B cell (primary cell): ENCODE measurements at regions not wholly inside any gene's neighbourhood (a gene's known extent, or its start where the extent isn't known, plus 50 kb on each side); places are given as distances from the start of the nearest gene placed in this dataset.

Experiments
- ATAC-seq: fragments of 200-7000 bp; cut with Tn5 transposase; one replicate; pipeline ENCODE4 v1.10.0; 2021; ENCODE audit warnings: low read depth, mild to moderate bottlenecking, moderate number of reproducible peaks, moderate library complexity
- CTCF ChIA-PET: fragments of 350-600 bp; sonication (Branson Sonifier 250); formaldehyde crosslinking; loops from one replicate; lab custom pipeline; 2021; ENCODE audit warnings: antibody characterized with exemption, inconsistent platforms; lab: Charles Lee
- POLR2A ChIA-PET: fragments of 350-600 bp; sonication (Branson Sonifier 250); formaldehyde crosslinking; loops from one replicate; lab custom pipeline; 2021; ENCODE audit warnings: antibody characterized with exemption; lab: Charles Lee
- DNase-seq: peaks from one replicate; pipeline ENCODE4 v3.0.0; 2013
- H2AFZ ChIP-seq: 2 replicates; pipeline ENCODE4 v1.6.1; 2012; ENCODE audit warnings: mild to moderate bottlenecking, low read depth, low read length; ENCODE audit not compliant: insufficient read depth, poor library complexity, severe bottlenecking
- H3K27ac ChIP-seq, 2 donors: 1 replicate in 1 of 2; 2 replicates in 1 of 2; pipeline ENCODE4 v1.5.1; 2012 to 2013; ENCODE audit warnings: low read length in 2 of 2, mild to moderate bottlenecking in 2 of 2, moderate library complexity in 1 of 2
- H3K27me3 ChIP-seq, 4 experiments: fragments of 200-600 bp in 1 of 4; sonication (generic) in 1 of 4; replicated peaks in 1 of 4; 1 replicate in 2 of 4; 2 replicates in 2 of 4; pipeline versions ENCODE4 v1.6.1 to v1.7.0; 2013 to 2016; ENCODE audit warnings: low read length in 3 of 4, mild to moderate bottlenecking in 2 of 4, mixed read lengths in 1 of 4, moderate library complexity in 1 of 4; ENCODE audit not compliant: insufficient read depth in 4 of 4, control insufficient read depth in 3 of 4; ENCODE audit errors: control extremely low read depth in 1 of 4
- H3K36me3 ChIP-seq, 2 experiments: replicated peaks in 1 of 2; 1 replicate in 1 of 2; 2 replicates in 1 of 2; pipeline versions ENCODE4 v1.6.1 to v1.7.1; 2013; ENCODE audit warnings: low read length in 1 of 2; ENCODE audit not compliant: insufficient read depth in 2 of 2, control insufficient read depth in 1 of 2; ENCODE audit errors: control extremely low read depth in 1 of 2, extremely low read depth in 1 of 2
- H3K4me1 ChIP-seq, 2 donors: fragments of 200-600 bp in 1 of 2; sonication (generic) in 1 of 2; 1 replicate in 1 of 2; 2 replicates in 1 of 2; pipeline versions ENCODE4 v1.5.1 to v1.6.1; 2013 to 2017; ENCODE audit warnings: low read length in 2 of 2; ENCODE audit not compliant: control insufficient read depth in 2 of 2, insufficient read depth in 2 of 2
- H3K4me2 ChIP-seq: replicated peaks from 2 replicates; pipeline ENCODE3; 2012; ENCODE audit warnings: mild to moderate bottlenecking, low read depth, low read length; ENCODE audit not compliant: poor library complexity, severe bottlenecking
- H3K4me3 ChIP-seq, 5 experiments: fragments of 200-600 bp in 1 of 5; sonication (generic) in 1 of 5; 1 replicate in 3 of 5; 2 replicates in 2 of 5; pipeline versions ENCODE4 v1.5.1 to v1.7.0; 2011 to 2016; ENCODE audit warnings: low read length in 4 of 5, mild to moderate bottlenecking in 4 of 5, low read depth in 2 of 5, control low read depth in 1 of 5, moderate library complexity in 1 of 5; ENCODE audit not compliant: insufficient read depth in 1 of 5; ENCODE audit errors: control extremely low read depth in 1 of 5, extremely low read depth in 1 of 5
- H3K79me2 ChIP-seq: fragments of 200-600 bp; sonication (generic); one replicate; pipeline ENCODE4 v1.6.0; 2016; ENCODE audit warnings: low read length; ENCODE audit not compliant: control insufficient read depth, insufficient read depth
- H3K9ac ChIP-seq: fragments of 200-600 bp; sonication (generic); 2 replicates; pipeline ENCODE4 v1.6.1; 2017; ENCODE audit warnings: mild to moderate bottlenecking, low read length, moderate library complexity
- H3K9me3 ChIP-seq, 3 donors: one replicate each; pipeline versions ENCODE4 v1.6.1 to v1.7.1; 2013; ENCODE audit warnings: low read length in 2 of 3; ENCODE audit not compliant: control insufficient read depth in 2 of 3, insufficient read depth in 1 of 3; ENCODE audit errors: control extremely low read depth in 1 of 3
- H4K20me1 ChIP-seq: 2 replicates; pipeline ENCODE4 v1.6.0; 2012; ENCODE audit warnings: mild to moderate bottlenecking, low read length; ENCODE audit not compliant: insufficient read depth, control insufficient read depth, poor library complexity, severe bottlenecking
- H3K27ac Mint-ChIP-seq: one replicate; pipeline ENCODE4 v1.8.0; 2021; ENCODE audit warnings: mixed read lengths
- H3K27me3 Mint-ChIP-seq: one replicate; pipeline ENCODE4 v1.8.0; 2021; ENCODE audit warnings: mixed read lengths
- H3K4me1 Mint-ChIP-seq: one replicate; pipeline ENCODE4 v1.8.0; 2021; ENCODE audit warnings: mixed read lengths
- H3K4me3 Mint-ChIP-seq: one replicate; pipeline ENCODE4 v1.8.0; 2021; ENCODE audit warnings: mixed read lengths
- H3K9me3 Mint-ChIP-seq: one replicate; pipeline ENCODE4 v1.8.0; 2022; ENCODE audit warnings: mixed read lengths; ENCODE audit not compliant: insufficient read depth
- EZH2 ChIP-seq: IDR thresholded peaks from 2 replicates; pipeline ENCODE4 v1.6.1; 2012; ENCODE audit warnings: borderline replicate concordance, low read depth, mild to moderate bottlenecking, moderate library complexity, low read length; ENCODE audit not compliant: insufficient read depth, poor library complexity, severe bottlenecking
- WGBS: methylation state at CpG from one replicate; pipeline ENCODE4 v1.1.5; 2013; ENCODE audit warnings: missing lambda C conversion rate; ENCODE audit not compliant: insufficient coverage; 5-methylcytosine and 5-hydroxymethylcytosine counted together
- intact Hi-C: fragments of 100-400 bp; cut with micrococcal nuclease; formaldehyde crosslinking; loops from one replicate; pipeline ENCODE4 v1.10.0; 2022
- TF ChIP-seq, protein P1 (sequence below): fragments of 200-600 bp; IDR thresholded peaks from one replicate; pipeline ENCODE4 v1.8.0; 2022; ENCODE audit warnings: antibody characterized with exemption, mild to moderate bottlenecking

- Histone ChIP-seq H3K27ac (no peak overlapping the region), H3K4me1 (no peaks in the 10 kb centered on the region), H3K79me2 (no peaks in the 10 kb centered on the region), H3K4me2 (no peak overlapping the region), H2AFZ (no peak overlapping the region), H3K36me3 (no peaks in the 10 kb centered on the region), H3K9ac (no peak overlapping the region), H3K9me3 (no peaks in the 10 kb centered on the region), H4K20me1 (no peaks in the 10 kb centered on the region), H3K27me3 (no peaks in the 10 kb centered on the region), H3K4me3 (no peak overlapping the region)
- no peak for DNase-seq
- H3K4me3 Mint-ChIP-seq = no peak overlapping the region
- TF ChIP-seq, protein P1, sequence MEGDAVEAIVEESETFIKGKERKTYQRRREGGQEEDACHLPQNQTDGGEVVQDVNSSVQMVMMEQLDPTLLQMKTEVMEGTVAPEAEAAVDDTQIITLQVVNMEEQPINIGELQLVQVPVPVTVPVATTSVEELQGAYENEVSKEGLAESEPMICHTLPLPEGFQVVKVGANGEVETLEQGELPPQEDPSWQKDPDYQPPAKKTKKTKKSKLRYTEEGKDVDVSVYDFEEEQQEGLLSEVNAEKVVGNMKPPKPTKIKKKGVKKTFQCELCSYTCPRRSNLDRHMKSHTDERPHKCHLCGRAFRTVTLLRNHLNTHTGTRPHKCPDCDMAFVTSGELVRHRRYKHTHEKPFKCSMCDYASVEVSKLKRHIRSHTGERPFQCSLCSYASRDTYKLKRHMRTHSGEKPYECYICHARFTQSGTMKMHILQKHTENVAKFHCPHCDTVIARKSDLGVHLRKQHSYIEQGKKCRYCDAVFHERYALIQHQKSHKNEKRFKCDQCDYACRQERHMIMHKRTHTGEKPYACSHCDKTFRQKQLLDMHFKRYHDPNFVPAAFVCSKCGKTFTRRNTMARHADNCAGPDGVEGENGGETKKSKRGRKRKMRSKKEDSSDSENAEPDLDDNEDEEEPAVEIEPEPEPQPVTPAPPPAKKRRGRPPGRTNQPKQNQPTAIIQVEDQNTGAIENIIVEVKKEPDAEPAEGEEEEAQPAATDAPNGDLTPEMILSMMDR = no peak
- no peak for TF ChIP-seq EZH2
- CTCF ChIA-PET = no interaction called here
- H3K27me3 Mint-ChIP-seq = peaks cover 13% of the 10 kb centered on the region
- no peak overlapping the region for H3K27ac Mint-ChIP-seq
- no peaks in the 10 kb centered on the region for H3K4me1 Mint-ChIP-seq
- no CpG with 5 or more reads among the region's 1 CpG for WGBS
- H3K9me3 Mint-ChIP-seq = peaks cover 5% of the 10 kb centered on the region
- ATAC-seq = no peak
- intact Hi-C loops = no loop called here
- POLR2A ChIA-PET = no interaction called here
Observed at GRCh38 chr1:101603726-101604125, 366.9 kb downstream of the S1PR1 start.

- Mint-ChIP-seq H3K27ac (no peak overlapping the region), H3K9me3 (peaks cover 15% of the 10 kb centered on the region), H3K27me3 (peaks cover 13% of the 10 kb centered on the region), H3K4me1 (no peaks in the 10 kb centered on the region), H3K4me3 (no peak overlapping the region)
- Histone ChIP-seq H4K20me1 (no peaks in the 10 kb centered on the region), H3K27me3 (no peaks in the 10 kb centered on the region), H3K36me3 (no peaks in the 10 kb centered on the region), H3K9me3 (peaks cover 0 to 3% (median 0%) of the 10 kb centered on the region in 3 donors), H3K4me3 (no peak overlapping the region), H3K4me1 (no peaks in the 10 kb centered on the region), H2AFZ (no peak overlapping the region), H3K27ac (no peak overlapping the region), H3K9ac (no peak overlapping the region), H3K4me2 (no peak overlapping the region), H3K79me2 (no peaks in the 10 kb centered on the region)
- intact Hi-C loops = no loop called here
- DNase-seq (no peak), ATAC-seq (no peak)
- CTCF ChIA-PET = no interaction called here
- no CpG with 5 or more reads among the region's 2 CpGs for WGBS
- POLR2A ChIA-PET = no interaction called here
- TF ChIP-seq, protein P1 = no peak
- TF ChIP-seq EZH2 = no peak
Observed at GRCh38 chr1:101605878-101606277, 369.1 kb downstream of the S1PR1 start.
